Uterus (tissue), 3 donors: ENCODE measurements at regions not wholly inside any gene's neighbourhood (a gene's known extent, or its start where the extent isn't known, plus 50 kb on each side); places are given as distances from the start of the nearest gene placed in this dataset.

Experiments used
- DNase-seq, 2 donors: peaks; one replicate each; pipeline ENCODE4 v3.0.0-alpha.2; 2019 to 2020
- H3K27ac ChIP-seq, 2 donors: fragments of 200-600 bp; sonication (generic); 1 replicate in 1 of 2; 2 replicates in 1 of 2; pipeline ENCODE4 v1.5.1; 2016 to 2018
- H3K27me3 ChIP-seq, 2 donors: fragments of 200-600 bp; sonication (generic); one replicate each; pipeline ENCODE4 v1.5.1; 2018 to 2019; ENCODE audit warnings: control low read depth in 1 of 2
- H3K36me3 ChIP-seq, 2 donors: fragments of 200-600 bp; sonication (generic); one replicate each; pipeline ENCODE4 v1.5.1; 2019; ENCODE audit warnings: control low read depth in 1 of 2
- H3K4me1 ChIP-seq, 2 donors: fragments of 200-600 bp; sonication (generic); one replicate each; pipeline ENCODE4 v1.5.1; 2018 to 2019; ENCODE audit warnings: control low read depth in 1 of 2
- H3K4me3 ChIP-seq, 2 donors: fragments of 200-600 bp; sonication (generic); 1 replicate in 1 of 2; 2 replicates in 1 of 2; pipeline ENCODE4 v1.5.1; 2018 to 2019; ENCODE audit warnings: mild to moderate bottlenecking in 1 of 2
- H3K9me3 ChIP-seq, 2 donors: fragments of 200-600 bp; sonication (generic); one replicate each; pipeline ENCODE4 v1.5.1; 2019; ENCODE audit warnings: control low read depth in 1 of 2
- POLR2A ChIP-seq, 2 donors: fragments of 450-650 bp; IDR thresholded peaks; one replicate each; pipeline ENCODE4 v1.6.1; 2016; ENCODE audit warnings: antibody characterized with exemption in 2 of 2, mild to moderate bottlenecking in 1 of 2, moderate library complexity in 1 of 2
- intact Hi-C: fragments of 100-400 bp; cut with DNase I; formaldehyde crosslinking; loops from one replicate; pipeline ENCODE4 v1.15.1; 2023; ENCODE audit warnings: low total_unique reads
- TF ChIP-seq, protein P1 (sequence below), 4 experiments: fragments of 200-600 bp in 2 of 4; fragments of 450-650 bp in 2 of 4; sonication (generic) in 2 of 4; IDR thresholded peaks; one replicate each; pipeline ENCODE4 v1.5.1; 2016 to 2019; ENCODE audit warnings: antibody characterized with exemption in 4 of 4, mild to moderate bottlenecking in 2 of 4, moderate library complexity in 1 of 4
- donor health status: DM: yes; HTN: yes; CAD: no.

DNA sequence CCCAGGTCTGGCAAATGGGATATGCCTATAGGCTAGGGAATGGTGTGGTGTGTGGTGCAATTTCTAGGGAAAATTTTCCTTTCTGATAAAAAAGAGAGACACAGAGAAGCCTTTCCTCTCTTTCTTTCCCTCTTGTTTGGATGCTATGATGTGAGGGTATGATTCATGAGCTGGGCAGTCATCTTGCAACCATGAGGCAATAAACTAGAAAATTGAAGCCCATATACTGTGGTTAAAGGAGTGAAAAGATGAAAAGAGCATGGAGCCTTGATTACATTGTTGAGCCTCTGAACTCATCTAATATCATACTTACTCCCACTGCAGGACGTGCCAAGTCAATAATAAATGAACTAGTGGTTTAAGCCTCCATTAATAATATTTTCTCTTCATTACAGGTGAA, 215.6 kb downstream of the HAUS1 start:
- H3K4me3 ChIP-seq, result no peak overlapping the region
- no peaks in the 10 kb centered on the region for H3K9me3 ChIP-seq
- no peaks in the 10 kb centered on the region for H3K4me1 ChIP-seq
- no peaks in the 10 kb centered on the region for H3K27me3 ChIP-seq
- intact Hi-C loops, result no loop called here
- no peak for TF ChIP-seq POLR2A (IDR thresholded peaks at IDR 0.05)
- TF ChIP-seq, protein P1, sequence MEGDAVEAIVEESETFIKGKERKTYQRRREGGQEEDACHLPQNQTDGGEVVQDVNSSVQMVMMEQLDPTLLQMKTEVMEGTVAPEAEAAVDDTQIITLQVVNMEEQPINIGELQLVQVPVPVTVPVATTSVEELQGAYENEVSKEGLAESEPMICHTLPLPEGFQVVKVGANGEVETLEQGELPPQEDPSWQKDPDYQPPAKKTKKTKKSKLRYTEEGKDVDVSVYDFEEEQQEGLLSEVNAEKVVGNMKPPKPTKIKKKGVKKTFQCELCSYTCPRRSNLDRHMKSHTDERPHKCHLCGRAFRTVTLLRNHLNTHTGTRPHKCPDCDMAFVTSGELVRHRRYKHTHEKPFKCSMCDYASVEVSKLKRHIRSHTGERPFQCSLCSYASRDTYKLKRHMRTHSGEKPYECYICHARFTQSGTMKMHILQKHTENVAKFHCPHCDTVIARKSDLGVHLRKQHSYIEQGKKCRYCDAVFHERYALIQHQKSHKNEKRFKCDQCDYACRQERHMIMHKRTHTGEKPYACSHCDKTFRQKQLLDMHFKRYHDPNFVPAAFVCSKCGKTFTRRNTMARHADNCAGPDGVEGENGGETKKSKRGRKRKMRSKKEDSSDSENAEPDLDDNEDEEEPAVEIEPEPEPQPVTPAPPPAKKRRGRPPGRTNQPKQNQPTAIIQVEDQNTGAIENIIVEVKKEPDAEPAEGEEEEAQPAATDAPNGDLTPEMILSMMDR (IDR thresholded peaks at IDR 0.05), result no peak
- no peaks in the 10 kb centered on the region for H3K36me3 ChIP-seq
- H3K27ac ChIP-seq, result no peak overlapping the region
- no peak for DNase-seq

DNA sequence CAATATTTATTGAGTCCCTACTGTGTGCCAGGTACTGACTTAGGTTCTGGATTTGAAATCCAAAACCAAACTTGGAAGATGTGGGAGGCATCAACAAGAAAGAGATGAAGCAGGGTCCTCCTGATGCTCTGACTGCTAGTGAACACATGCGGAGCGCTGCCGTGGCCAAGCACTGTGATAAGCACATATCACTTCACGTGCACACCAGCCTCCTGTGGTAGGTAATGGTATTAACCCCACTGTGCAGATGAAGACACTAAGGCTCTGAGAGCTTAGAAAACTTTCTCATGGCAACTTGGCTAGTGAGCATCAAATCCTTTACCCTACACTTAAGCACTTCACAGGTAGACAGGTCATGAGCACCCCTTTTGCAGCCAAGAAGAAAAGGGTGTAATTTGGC, 216.1 kb downstream of the HAUS1 start:
- no peaks in the 10 kb centered on the region for H3K27me3 ChIP-seq
- intact Hi-C loops, result no loop called here
- no peaks in the 10 kb centered on the region for H3K36me3 ChIP-seq
- TF ChIP-seq POLR2A (IDR thresholded peaks at IDR 0.05), result no peak
- TF ChIP-seq, protein P1 (IDR thresholded peaks at IDR 0.05), result no peak
- H3K4me3 ChIP-seq, result no peak overlapping the region
- H3K4me1 ChIP-seq, result no peaks in the 10 kb centered on the region
- H3K27ac ChIP-seq, result no peak overlapping the region
- H3K9me3 ChIP-seq, result no peaks in the 10 kb centered on the region
- no peak for DNase-seq

DNA sequence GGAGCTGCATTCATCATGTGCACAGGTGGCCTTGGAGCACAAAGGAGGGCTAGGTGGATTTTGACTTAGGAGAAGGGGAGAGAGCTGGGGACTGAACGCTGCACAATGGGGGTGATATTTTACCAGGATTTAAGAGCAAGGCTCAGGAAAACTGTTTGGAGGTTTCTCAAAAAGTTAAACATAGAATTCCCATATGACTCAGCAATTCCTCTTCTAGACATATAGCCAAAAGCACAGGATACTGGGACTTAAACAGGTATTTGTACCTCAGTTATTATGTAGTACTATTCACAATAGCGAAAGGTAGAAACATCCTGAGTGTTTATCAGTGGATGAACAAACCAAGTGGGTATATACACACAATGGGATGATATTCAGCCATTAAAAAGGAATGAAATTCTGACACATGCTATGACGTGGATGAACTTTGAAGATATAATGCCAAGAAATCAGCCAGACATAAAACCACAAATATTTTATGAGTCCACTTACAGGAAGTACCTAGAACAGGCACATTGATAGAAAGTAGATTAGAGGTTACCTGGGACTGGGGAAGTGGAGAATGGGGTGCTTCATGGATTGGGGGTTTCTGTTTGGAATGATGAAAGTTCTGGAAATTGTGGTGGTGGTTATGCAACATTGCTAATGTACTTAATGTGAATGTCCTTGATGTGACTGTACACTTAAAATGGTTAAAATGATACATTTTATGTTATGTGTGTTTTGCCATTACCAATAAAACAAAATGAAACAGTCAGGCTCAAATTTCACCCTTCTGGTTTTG, 216.9 kb downstream of the HAUS1 start:
- Histone ChIP-seq H3K27ac (no peak overlapping the region), H3K4me3 (no peak overlapping the region), H3K27me3 (no peaks in the 10 kb centered on the region), H3K4me1 (no peaks in the 10 kb centered on the region), H3K9me3 (no peaks in the 10 kb centered on the region), H3K36me3 (no peaks in the 10 kb centered on the region)
- DNase-seq, result no peak
- intact Hi-C loops, result no loop called here
- TF ChIP-seq, protein P1 (IDR thresholded peaks at IDR 0.05), result no peak
- no peak for TF ChIP-seq POLR2A (IDR thresholded peaks at IDR 0.05)

DNA sequence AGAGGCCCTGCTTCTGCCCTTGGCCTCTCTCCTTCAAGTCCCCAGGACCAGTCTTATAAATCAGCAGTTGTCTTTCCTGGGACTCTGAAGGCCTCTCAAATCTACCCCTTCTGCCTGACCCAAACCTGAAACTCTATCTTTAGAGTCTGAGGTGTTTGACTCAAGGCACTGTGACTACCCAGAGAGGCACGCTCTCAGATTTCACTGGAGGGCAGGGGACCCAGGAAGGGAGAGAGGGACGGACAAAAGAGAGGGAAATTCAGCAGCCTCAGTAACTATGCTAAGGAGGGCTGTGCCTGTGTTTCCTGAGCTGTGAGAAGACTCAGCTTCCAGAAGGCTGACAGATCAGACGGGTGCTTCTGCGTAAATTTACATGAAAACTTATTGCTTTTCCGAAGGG, 217.8 kb downstream of the HAUS1 start:
- no peak overlapping the region for H3K27ac ChIP-seq
- H3K27me3 ChIP-seq, result no peaks in the 10 kb centered on the region
- H3K4me3 ChIP-seq, result no peak overlapping the region
- intact Hi-C loops, result no loop called here
- H3K9me3 ChIP-seq, result no peaks in the 10 kb centered on the region
- DNase-seq, result no peak
- no peaks in the 10 kb centered on the region for H3K36me3 ChIP-seq
- H3K4me1 ChIP-seq, result no peaks in the 10 kb centered on the region
- TF ChIP-seq POLR2A (IDR thresholded peaks at IDR 0.05), result no peak
- TF ChIP-seq, protein P1 (IDR thresholded peaks at IDR 0.05), result no peak

DNA sequence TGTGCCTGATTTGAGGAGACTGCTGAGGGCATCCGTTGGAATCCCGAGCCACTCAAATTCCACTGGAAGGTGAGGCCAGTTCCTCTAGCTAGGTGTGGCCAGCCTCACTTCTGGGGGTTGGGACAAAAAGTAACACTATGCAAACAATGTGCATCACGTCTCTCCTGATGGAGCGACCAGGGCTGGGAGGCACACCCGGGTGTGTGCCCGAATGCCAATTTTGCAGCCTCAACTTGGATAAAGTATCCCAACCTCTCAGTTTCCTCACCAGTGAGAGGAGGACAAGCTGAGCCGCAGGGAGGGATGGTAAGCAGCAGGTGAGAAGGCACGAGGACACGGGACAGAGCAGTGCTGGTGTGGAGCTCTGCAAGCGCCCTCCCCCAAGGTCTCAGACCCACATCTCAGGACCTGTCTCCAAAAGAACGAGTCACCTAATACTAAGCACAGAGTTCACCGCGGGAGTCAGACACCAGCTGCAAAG, 218.3 kb downstream of the HAUS1 start:
- no peaks in the 10 kb centered on the region for H3K27me3 ChIP-seq
- H3K9me3 ChIP-seq, result no peaks in the 10 kb centered on the region
- no peaks in the 10 kb centered on the region for H3K36me3 ChIP-seq
- intact Hi-C loops, result no loop called here
- no peak for TF ChIP-seq POLR2A (IDR thresholded peaks at IDR 0.05)
- TF ChIP-seq, protein P1 (IDR thresholded peaks at IDR 0.05), result no peak
- no peak overlapping the region for H3K27ac ChIP-seq
- DNase-seq, result no peak
- no peaks in the 10 kb centered on the region for H3K4me1 ChIP-seq
- no peak overlapping the region for H3K4me3 ChIP-seq
